ENCODE measurements at regions not wholly inside any gene's neighbourhood (a gene's known extent, or its start where the extent isn't known, plus 50 kb on each side); places are given as distances from the start of the nearest gene placed in this dataset.

GRCh38 chr3:69568458-69568857, 170.8 kb upstream of the MITF start:
- DNase-seq = no peak

DNA sequence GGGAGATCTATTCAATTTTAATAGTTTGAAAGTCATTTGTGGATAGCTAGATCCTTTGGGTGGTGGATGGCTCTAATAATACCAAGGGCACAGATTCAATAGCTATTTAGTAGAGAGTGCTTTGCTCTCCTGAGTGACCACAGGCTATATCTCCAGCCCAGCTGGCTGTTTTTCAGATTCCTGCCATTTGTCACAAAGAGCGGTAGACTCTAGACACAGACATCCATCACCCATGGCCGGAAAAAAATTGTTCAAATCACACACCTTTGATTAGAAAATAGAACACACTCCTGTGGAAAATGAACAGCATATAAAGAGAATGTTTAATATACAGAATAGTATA, 171.6 kb upstream of the MITF start:
- no peak for DNase-seq

GRCh38 chr3:69567023-69567709, 172.1 kb upstream of the MITF start:
- DNase-seq = no peak

- no peak for DNase-seq
These were observed 173.0 kb upstream of the MITF start for GRCh38 chr3:69566275-69566674.

DNA sequence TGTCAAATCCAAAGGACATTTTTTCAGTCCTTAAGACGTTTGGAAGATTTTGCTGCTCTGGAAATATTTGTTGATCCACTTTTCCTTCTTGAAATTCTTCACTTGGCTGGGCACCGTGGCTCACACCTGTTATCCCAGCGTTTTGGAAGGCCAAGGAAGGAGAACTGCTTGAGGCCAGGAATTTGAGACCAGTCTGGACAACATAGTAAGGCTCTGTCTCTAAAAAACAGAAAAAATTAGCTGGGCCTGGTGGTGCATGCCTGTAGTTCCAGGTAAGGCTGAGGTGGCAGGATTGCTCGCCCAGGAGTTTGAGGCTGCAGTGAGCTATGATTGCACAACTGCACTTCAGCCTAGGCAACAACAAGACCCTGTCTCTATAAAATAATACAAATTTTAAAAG, 173.9 kb upstream of the MITF start:
- DNase-seq = no peak

DNA sequence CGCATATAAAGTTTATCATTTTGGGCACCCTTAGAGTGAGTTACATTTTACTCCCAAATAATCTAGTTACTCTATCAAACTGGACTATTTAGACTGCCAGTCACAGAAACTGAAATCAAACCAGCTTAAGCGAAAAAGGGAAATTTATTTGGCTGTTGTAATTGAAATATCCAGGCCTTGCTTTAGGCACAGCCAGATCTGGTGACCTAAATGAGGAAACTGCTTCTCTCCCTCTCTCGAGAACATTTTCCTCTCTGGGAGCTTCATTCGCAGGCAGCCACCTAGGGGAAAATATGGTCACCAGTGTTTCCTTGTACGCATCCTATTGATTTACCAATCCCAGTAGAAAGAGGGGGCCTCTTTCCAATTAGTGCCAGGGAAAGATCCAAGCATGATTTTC, 175.3 kb upstream of the MITF start:
- DNase-seq = no peak

DNA sequence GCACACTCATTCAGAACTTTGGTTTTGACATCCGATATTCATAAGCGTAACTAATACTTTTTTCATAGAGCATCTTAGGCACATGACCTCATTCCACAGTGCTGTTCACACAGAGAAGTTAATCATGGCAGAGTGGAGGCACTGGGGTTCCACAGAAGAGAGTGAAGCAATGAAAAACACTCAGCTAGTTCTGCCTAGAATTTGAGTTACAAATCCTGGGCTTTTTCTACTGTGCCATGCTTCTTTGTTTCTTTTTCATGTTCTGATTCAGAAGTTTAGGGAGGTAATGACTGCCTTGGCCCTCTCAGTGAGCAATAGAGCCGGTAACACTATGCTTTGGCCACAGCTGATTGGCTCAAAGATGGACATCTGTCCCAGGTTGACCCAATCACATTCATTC, 176.1 kb upstream of the MITF start:
- DNase-seq = no peak

GRCh38 chr3:69562020-69562419, 176.1 kb upstream of the FRMD4B start:
- DNase-seq = no peak

DNA sequence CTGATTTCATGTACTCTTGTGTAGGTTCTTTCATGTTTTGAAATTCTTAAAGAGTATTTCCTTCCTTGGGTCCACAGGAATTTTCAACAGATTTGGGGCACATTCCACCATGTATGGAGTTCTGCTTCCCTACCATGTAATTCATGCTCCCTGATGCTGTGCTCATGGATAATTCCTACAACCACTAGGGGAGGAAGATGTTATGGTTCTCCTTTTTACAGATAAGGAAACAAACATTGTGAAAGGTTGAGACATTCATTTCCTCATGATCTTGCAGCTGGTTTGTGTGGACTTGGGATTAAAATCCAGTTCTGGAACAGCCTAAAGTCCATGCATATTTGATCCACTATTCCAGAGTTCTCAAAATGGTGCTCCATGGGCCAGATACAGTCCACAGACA, 174.9 kb upstream of the FRMD4B start:
- no peak for DNase-seq

DNA sequence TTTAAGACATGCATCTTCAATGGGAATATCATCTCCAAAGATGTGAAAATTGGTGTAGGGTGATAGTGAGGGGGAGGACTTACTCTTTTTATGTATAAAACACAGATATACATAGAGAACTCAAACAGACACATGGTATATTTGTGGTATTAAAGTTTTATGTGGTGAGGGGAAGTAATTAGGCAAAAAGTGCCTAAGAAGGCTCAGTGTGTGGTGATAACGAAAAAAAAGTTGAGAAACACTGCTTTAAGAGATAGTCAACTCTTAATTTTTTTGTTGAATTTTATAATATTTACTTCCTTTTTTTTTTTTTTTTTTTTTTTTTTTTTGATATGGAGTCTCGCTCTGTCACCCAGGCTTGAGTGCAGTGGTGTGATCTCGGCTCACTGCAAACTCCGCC, 174.2 kb upstream of the FRMD4B start:
- no peak for DNase-seq

DNA sequence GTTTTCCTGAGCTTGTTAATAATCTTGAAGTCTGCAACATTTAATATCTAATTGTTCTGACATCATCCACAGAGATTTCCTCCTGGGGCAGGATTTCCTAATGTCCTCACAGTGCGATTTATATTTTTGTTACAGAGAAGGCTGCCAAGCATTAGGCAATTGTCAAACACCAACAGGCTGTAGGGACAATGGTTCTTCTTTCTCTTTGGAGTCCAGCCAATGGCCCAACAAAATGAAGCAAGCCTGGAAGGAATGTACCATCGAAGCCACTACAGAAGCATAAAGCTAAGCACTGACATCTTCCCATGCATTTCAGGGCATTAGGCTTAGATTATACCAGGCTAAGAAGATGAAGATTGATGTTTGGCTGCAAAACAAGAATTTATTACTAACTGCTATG, 173.0 kb upstream of the FRMD4B start:
- no peak for DNase-seq

DNA sequence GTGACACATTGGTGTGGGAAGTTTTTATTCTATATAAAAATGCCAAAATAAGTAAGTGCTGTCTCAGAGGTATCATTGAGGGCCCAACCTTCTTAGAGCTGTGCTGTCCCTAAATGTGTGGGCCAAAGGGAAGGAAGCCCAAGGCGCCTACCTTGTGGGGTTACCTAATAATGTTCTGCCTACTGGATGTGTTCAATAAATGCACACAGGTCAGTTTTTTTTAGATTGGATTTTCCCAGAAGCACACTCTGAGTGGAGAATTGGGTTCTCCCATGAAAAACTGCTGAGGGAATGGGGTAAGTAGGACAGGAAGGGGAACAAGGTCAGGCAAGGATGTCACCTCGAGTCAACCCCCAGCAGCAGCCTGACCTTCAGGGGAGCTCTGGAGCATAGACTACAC, 168.7 kb upstream of the FRMD4B start:
- DNase-seq = no peak

DNA sequence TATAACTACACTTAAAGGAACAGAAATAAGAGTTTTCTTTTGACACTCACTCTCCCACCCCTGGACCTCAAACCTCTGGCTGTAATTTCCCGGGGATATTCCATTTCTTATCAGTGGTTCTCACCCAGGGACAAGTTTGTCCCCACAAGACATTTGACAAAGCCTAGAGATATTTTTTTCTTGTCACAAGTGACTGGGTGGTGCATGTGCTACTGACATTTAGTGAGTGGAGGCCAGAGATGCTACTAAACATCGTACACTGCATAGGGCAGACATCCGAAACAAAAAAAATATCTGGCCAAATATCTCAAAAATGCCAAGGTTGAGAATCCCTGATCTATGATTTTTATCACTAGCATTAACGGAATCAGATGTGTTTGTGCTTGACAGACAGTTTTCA, 168.0 kb upstream of the FRMD4B start:
- no peak for DNase-seq

GRCh38 chr3:69547461-69547880, 161.6 kb upstream of the FRMD4B start:
- no peak for DNase-seq

GRCh38 chr3:69542805-69543429, 157.0 kb upstream of the FRMD4B start:
- DNase-seq = no peak

- DNase-seq = peak; percentile 77
These were observed 156.4 kb upstream of the FRMD4B start for GRCh38 chr3:69542089-69542804.

GRCh38 chr3:69541711-69542088, 155.8 kb upstream of the FRMD4B start:
- peak; percentile 70 for DNase-seq

- peak; percentile 56 for DNase-seq
These were observed 155.1 kb upstream of the FRMD4B start for GRCh38 chr3:69540706-69541581.

GRCh38 chr3:69539134-69539533, 153.2 kb upstream of the FRMD4B start:
- DNase-seq = no peak

- DNase-seq = no peak
These were observed 152.4 kb upstream of the FRMD4B start for GRCh38 chr3:69538281-69538680.

DNA sequence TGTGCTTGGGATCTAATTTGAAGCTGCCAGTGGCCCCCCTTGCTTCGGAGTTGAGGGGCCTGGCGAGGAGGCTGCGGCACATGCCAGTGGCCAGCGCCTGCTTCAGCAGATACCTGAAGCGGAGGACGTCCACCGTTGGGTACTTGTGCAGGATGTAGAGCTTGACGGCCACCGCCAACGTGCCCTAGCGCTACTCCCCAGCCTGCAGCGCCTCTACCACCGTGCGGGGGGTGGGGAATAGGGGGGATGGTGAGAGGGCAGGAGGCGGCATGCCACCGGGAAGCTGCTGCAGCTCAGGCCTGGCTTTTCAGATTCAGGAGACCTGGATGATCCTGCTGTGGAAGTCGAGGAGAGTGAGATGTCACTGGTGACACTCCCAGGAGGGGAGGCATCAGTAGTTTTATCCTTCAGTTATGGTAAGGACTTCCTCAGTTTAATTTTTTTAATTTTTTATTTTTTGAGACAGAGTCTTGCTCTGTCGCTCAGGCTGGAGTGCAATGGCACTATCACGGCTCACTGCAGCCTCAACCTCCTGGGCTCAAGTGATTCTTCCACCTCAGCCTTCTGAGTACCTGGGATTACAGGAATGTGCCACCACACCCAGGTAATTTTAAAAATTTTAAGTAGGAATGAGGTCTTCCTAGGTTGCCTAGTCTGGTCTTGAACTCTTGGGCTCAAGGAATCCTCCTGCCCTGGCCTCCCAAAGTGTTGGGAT, 150.6 kb upstream of the FRMD4B start:
- DNase-seq = no peak

GRCh38 chr3:69535613-69536012, 149.7 kb upstream of the FRMD4B start:
- DNase-seq = no peak

All from right forelimb (tissue), 1 donor.